ENCODE measurements at regions not wholly inside any gene's neighbourhood (a gene's known extent, or its start where the extent isn't known, plus 50 kb on each side); places are given as distances from the start of the nearest gene placed in this dataset.
"Not testable (repeated sequence)": the region's sequence is repeated elsewhere in the genome, so short reads cannot be mapped to it uniquely, and the experiment has no call there.

DNA sequence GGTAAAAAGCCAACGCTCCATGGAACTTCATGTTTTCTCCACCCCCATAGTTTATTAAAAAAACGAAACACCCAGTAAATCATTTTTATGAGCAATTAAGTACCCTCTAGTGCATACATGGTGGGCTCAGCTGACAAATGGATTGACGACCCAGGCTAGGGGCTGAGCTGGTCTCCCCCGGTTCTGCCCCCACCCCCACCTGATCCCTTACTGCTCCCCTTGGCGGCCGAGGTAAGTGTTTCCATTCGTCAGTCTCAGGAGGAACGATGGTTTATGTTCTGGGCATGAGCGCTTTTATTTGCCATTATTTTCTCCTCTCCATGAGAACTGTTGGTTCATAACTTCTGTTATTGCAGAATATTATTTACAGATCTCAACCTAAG, 233.9 kb upstream of the C1orf174 start:
- H3K79me2 ChIP-seq (ENCODE audit: insufficient read depth, low read depth) = no peaks in the 10 kb centered on the region
- H3K9ac ChIP-seq = no peak overlapping the region
- peaks cover 19% of the 10 kb centered on the region; the same call in 1 of the 2 replicates for H3K27me3 ChIP-seq (ENCODE audit: insufficient read depth, low read depth)
- no peak overlapping the region for H3K4me3 ChIP-seq (IDR thresholded peaks at IDR 0.05; ENCODE audit: insufficient read depth, low read depth, low read length)
- H3K36me3 ChIP-seq (ENCODE audit: insufficient read depth) = no peaks in the 10 kb centered on the region
- no peak overlapping the region for H2AFZ ChIP-seq (ENCODE audit: low read depth)
- H4K20me1 ChIP-seq (ENCODE audit: insufficient read depth) = no peaks in the 10 kb centered on the region
- H3K4me1 ChIP-seq (ENCODE audit: low read depth, poor library complexity, severe bottlenecking) = no peaks in the 10 kb centered on the region
- H3K4me2 ChIP-seq = no peak overlapping the region
- H3K27ac ChIP-seq = no peak overlapping the region
- TF ChIP-seq, protein P1, sequence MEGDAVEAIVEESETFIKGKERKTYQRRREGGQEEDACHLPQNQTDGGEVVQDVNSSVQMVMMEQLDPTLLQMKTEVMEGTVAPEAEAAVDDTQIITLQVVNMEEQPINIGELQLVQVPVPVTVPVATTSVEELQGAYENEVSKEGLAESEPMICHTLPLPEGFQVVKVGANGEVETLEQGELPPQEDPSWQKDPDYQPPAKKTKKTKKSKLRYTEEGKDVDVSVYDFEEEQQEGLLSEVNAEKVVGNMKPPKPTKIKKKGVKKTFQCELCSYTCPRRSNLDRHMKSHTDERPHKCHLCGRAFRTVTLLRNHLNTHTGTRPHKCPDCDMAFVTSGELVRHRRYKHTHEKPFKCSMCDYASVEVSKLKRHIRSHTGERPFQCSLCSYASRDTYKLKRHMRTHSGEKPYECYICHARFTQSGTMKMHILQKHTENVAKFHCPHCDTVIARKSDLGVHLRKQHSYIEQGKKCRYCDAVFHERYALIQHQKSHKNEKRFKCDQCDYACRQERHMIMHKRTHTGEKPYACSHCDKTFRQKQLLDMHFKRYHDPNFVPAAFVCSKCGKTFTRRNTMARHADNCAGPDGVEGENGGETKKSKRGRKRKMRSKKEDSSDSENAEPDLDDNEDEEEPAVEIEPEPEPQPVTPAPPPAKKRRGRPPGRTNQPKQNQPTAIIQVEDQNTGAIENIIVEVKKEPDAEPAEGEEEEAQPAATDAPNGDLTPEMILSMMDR (conservative IDR thresholded peaks at IDR 0.05; ENCODE audit: low read depth, low read length) = no peak

DNA sequence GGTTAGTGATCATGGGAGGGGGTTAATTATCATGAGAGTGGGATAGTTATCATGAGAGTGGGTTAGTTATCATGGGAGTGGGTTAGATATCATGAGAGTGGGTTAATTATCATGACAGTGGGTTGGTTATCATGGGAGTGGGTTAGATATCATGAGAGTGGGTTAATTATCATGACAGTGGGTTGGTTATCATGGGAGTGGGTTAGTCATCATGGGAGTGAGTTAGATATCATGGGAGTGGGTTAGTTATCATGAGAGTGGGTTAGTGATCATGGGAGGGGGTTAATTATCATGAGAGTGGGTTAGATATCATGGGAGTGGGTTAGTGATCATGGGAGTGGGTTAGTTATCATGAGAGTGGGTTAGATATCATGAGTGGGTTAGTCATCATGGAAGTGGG, 235.8 kb upstream of the C1orf174 start:
- not testable (repeated sequence) for H3K9ac ChIP-seq; H3K79me2 ChIP-seq (ENCODE audit: insufficient read depth, low read depth); H3K36me3 ChIP-seq (ENCODE audit: insufficient read depth); H2AFZ ChIP-seq (ENCODE audit: low read depth); H3K4me2 ChIP-seq; H3K27ac ChIP-seq; H3K4me1 ChIP-seq (ENCODE audit: low read depth, poor library complexity, severe bottlenecking); H3K4me3 ChIP-seq (IDR thresholded peaks at IDR 0.05; ENCODE audit: insufficient read depth, low read depth, low read length); H4K20me1 ChIP-seq (ENCODE audit: insufficient read depth)
- H3K27me3 ChIP-seq (ENCODE audit: insufficient read depth, low read depth) = peaks cover 12% of the 10 kb centered on the region; the same call in 1 of the 2 replicates

- no peaks in the 10 kb centered on the region for H3K79me2 ChIP-seq (ENCODE audit: insufficient read depth, low read depth)
- no peak overlapping the region for H3K27ac ChIP-seq
- H3K4me1 ChIP-seq (ENCODE audit: low read depth, poor library complexity, severe bottlenecking) = no peaks in the 10 kb centered on the region
- peaks cover 3% of the 10 kb centered on the region; the same call in 1 of the 2 replicates for H3K27me3 ChIP-seq (ENCODE audit: insufficient read depth, low read depth)
- H3K4me2 ChIP-seq = no peak overlapping the region
- no peak overlapping the region for H2AFZ ChIP-seq (ENCODE audit: low read depth)
- H4K20me1 ChIP-seq (ENCODE audit: insufficient read depth) = no peaks in the 10 kb centered on the region
- no peaks in the 10 kb centered on the region for H3K36me3 ChIP-seq (ENCODE audit: insufficient read depth)
- no peak overlapping the region for H3K4me3 ChIP-seq (IDR thresholded peaks at IDR 0.05; ENCODE audit: insufficient read depth, low read depth, low read length)
- TF ChIP-seq, protein P1 (conservative IDR thresholded peaks at IDR 0.05; ENCODE audit: low read depth, low read length) = no peak
- no peak overlapping the region for H3K9ac ChIP-seq
Measured at GRCh38 chr1:4137621-4138415, 237.7 kb upstream of the C1orf174 start.

GRCh38 chr1:4139646-4140045, 239.6 kb upstream of the C1orf174 start:
- no peaks in the 10 kb centered on the region for H3K79me2 ChIP-seq (ENCODE audit: insufficient read depth, low read depth)
- no peaks in the 10 kb centered on the region; the same call in 1 of the 2 replicates for H3K27me3 ChIP-seq (ENCODE audit: insufficient read depth, low read depth)
- no peak overlapping the region for H3K4me3 ChIP-seq (IDR thresholded peaks at IDR 0.05; ENCODE audit: insufficient read depth, low read depth, low read length)
- H2AFZ ChIP-seq (ENCODE audit: low read depth) = no peak overlapping the region
- no peak overlapping the region for H3K4me2 ChIP-seq
- H3K36me3 ChIP-seq (ENCODE audit: insufficient read depth) = no peaks in the 10 kb centered on the region
- no peak overlapping the region for H3K27ac ChIP-seq
- no peaks in the 10 kb centered on the region for H3K4me1 ChIP-seq (ENCODE audit: low read depth, poor library complexity, severe bottlenecking)
- H4K20me1 ChIP-seq (ENCODE audit: insufficient read depth) = no peaks in the 10 kb centered on the region
- TF ChIP-seq, protein P1 (conservative IDR thresholded peaks at IDR 0.05; ENCODE audit: low read depth, low read length) = no peak
- no peak overlapping the region for H3K9ac ChIP-seq

GRCh38 chr1:4140241-4140640, 240.2 kb upstream of the C1orf174 start:
- H3K4me1 ChIP-seq (ENCODE audit: low read depth, poor library complexity, severe bottlenecking) = no peaks in the 10 kb centered on the region
- H3K4me3 ChIP-seq (IDR thresholded peaks at IDR 0.05; ENCODE audit: insufficient read depth, low read depth, low read length) = no peak overlapping the region
- H3K79me2 ChIP-seq (ENCODE audit: insufficient read depth, low read depth) = no peaks in the 10 kb centered on the region
- H3K27ac ChIP-seq = no peak overlapping the region
- no peak overlapping the region for H3K9ac ChIP-seq
- TF ChIP-seq, protein P1 (conservative IDR thresholded peaks at IDR 0.05; ENCODE audit: low read depth, low read length) = no peak
- H4K20me1 ChIP-seq (ENCODE audit: insufficient read depth) = no peaks in the 10 kb centered on the region
- H3K4me2 ChIP-seq = no peak overlapping the region
- no peak overlapping the region for H2AFZ ChIP-seq (ENCODE audit: low read depth)
- H3K27me3 ChIP-seq (ENCODE audit: insufficient read depth, low read depth) = peaks cover under 1% of the 10 kb centered on the region; the same call in 1 of the 2 replicates
- no peaks in the 10 kb centered on the region for H3K36me3 ChIP-seq (ENCODE audit: insufficient read depth)
